A549 (cell line): ENCODE measurements at regions not wholly inside any gene's neighbourhood (a gene's known extent, or its start where the extent isn't known, plus 50 kb on each side); places are given as distances from the start of the nearest gene placed in this dataset.

Experiments used
- ATAC-seq, 2 experiments: fragments of 200-7000 bp in 1 of 2; fragments of >200 bp in 1 of 2; cut with Nextera tagmentation in 1 of 2; cut with Tn5 transposase in 1 of 2; 3 replicates each; pipeline versions ENCODE4 v1.8.0 to v1.9.1; 2018 to 2020; ENCODE audit warnings: mild to moderate bottlenecking in 1 of 2, moderate library complexity in 1 of 2
- CTCF ChIA-PET: fragments of 300-600 bp; sonication (Branson Sonifier 250); formaldehyde crosslinking; extraction: SDS; loops from one replicate; lab custom pipeline; 2021; ENCODE audit warnings: antibody characterized with exemption, inconsistent platforms; lab: Yijun Ruan, JAX
- POLR2A ChIA-PET: fragments of 350-600 bp; formaldehyde crosslinking; extraction: SDS; loops from one replicate; lab custom pipeline; 2021; ENCODE audit warnings: antibody characterized with exemption, inconsistent platforms; lab: Yijun Ruan, JAX
- DNase-seq, 2 experiments: peaks; one replicate each; pipeline versions ENCODE4 v3.0.0 to v3.0.0-alpha.2; 2011 to 2016; ENCODE audit warnings: low read depth in 1 of 2, low spot score in 1 of 2
- FAIRE-seq: peaks from 2 replicates; lab custom pipeline; 2011; peaks lifted over from hg19 to GRCh38; lab: Jason Lieb, UNC
- H3K27ac ChIP-seq, 2 experiments: fragments of >200 bp; sonication (Bioruptor Twin); formaldehyde crosslinking; 3 replicates each; pipeline ENCODE4 v1.5.1; 2016 to 2017
- H3K4me1 ChIP-seq: fragments of >200 bp; sonication (Bioruptor Twin); formaldehyde crosslinking; 3 replicates; pipeline ENCODE4 v1.6.1; 2016
- H3K4me2 ChIP-seq: fragments of >200 bp; sonication (Bioruptor Twin); formaldehyde crosslinking; 3 replicates; pipeline ENCODE4 v1.6.1; 2016
- H3K4me3 ChIP-seq: fragments of >200 bp; sonication (Bioruptor Twin); formaldehyde crosslinking; 3 replicates; pipeline ENCODE4 v1.5.1; 2016
- H3K9me3 ChIP-seq: fragments of >200 bp; sonication (Bioruptor Twin); formaldehyde crosslinking; 3 replicates; pipeline ENCODE4 v1.6.1; 2016
- CBX2 ChIP-seq: fragments of 200-600 bp; sonication (generic); IDR thresholded peaks from 2 replicates; pipeline ENCODE4 v1.6.1; 2016; ENCODE audit warnings: low read depth, mild to moderate bottlenecking, borderline replicate concordance
- CHD2 ChIP-seq: fragments of 150-350 bp; IDR thresholded peaks from 2 replicates; pipeline ENCODE4 v1.6.1; 2014; ENCODE audit warnings: low read length; ENCODE audit not compliant: partially characterized antibody
- CHD4 ChIP-seq: fragments of 200-600 bp; sonication (generic); IDR thresholded peaks from 2 replicates; pipeline ENCODE4 v1.6.1; 2016; ENCODE audit warnings: antibody characterized with exemption, mild to moderate bottlenecking, borderline replicate concordance
- EHMT2 ChIP-seq: fragments of 200-600 bp; sonication (generic); IDR thresholded peaks from 2 replicates; pipeline ENCODE4 v1.6.1; 2016; ENCODE audit warnings: antibody characterized with exemption, low read depth, mild to moderate bottlenecking, moderate library complexity
- ELK1 ChIP-seq: fragments of 150-350 bp; IDR thresholded peaks from 2 replicates; pipeline ENCODE4 v1.6.1; 2014; ENCODE audit warnings: low read depth, mild to moderate bottlenecking, low read length
- FOSL2 ChIP-seq, 2 experiments: fragments of 450-650 bp in 1 of 2; fragments of >200 bp in 1 of 2; sonication (Bioruptor Twin) in 1 of 2; formaldehyde crosslinking; IDR thresholded peaks; 2 replicates each; pipeline versions ENCODE4 v1.5.0 to v1.6.1; 2016 to 2020; ENCODE audit warnings: mild to moderate bottlenecking in 1 of 2, moderate library complexity in 1 of 2
- HDAC2 ChIP-seq: fragments of 200-600 bp; sonication (generic); IDR thresholded peaks from 2 replicates; pipeline ENCODE4 v1.6.1; 2016
- KDM5A ChIP-seq: fragments of 200-600 bp; sonication (generic); IDR thresholded peaks from 2 replicates; pipeline ENCODE4 v1.6.1; 2016; ENCODE audit warnings: antibody characterized with exemption, mild to moderate bottlenecking
- MAFK ChIP-seq: fragments of 450-650 bp; IDR thresholded peaks from 2 replicates; pipeline ENCODE4 v1.6.1; 2014; ENCODE audit not compliant: partially characterized antibody
- MAX ChIP-seq: IDR thresholded peaks from 2 replicates; pipeline ENCODE4 v1.6.1; 2012
- MAZ ChIP-seq: fragments of 150-350 bp; IDR thresholded peaks from 2 replicates; pipeline ENCODE4 v1.6.1; 2014; ENCODE audit warnings: antibody characterized with exemption, low read depth, low read length, borderline replicate concordance
- MYC ChIP-seq: IDR thresholded peaks from 2 replicates; pipeline ENCODE4 v1.6.1; 2012; ENCODE audit warnings: mild to moderate bottlenecking, inconsistent platforms, low read length, improper control_type of control experiment, borderline replicate concordance
- NFE2L2 ChIP-seq: fragments of 150-350 bp; conservative IDR thresholded peaks from 2 replicates; pipeline ENCODE4 v1.6.1; 2014; ENCODE audit warnings: low read length
- NR3C1 ChIP-seq: fragments of >200 bp; sonication (Bioruptor Twin); formaldehyde crosslinking; IDR thresholded peaks from 3 replicates; pipeline ENCODE4 v1.6.1; 2017
- POLR2A ChIP-seq: IDR thresholded peaks from 2 replicates; pipeline ENCODE4 v1.6.1; 2012; ENCODE audit warnings: mild to moderate bottlenecking, low read length
- POLR2AphosphoS2 ChIP-seq: conservative IDR thresholded peaks from 2 replicates; pipeline ENCODE4 v1.6.1; 2012; ENCODE audit warnings: low read length, improper control_type of control experiment, inconsistent platforms
- RNF2 ChIP-seq: fragments of 200-600 bp; sonication (generic); IDR thresholded peaks from 2 replicates; pipeline ENCODE4 v1.6.1; 2016; ENCODE audit warnings: low read depth, mild to moderate bottlenecking, antibody characterized with exemption, moderate library complexity, borderline replicate concordance
- TP53 ChIP-seq: fragments of 250-450 bp; sonication (Bioruptor Pico); IDR thresholded peaks from 2 replicates; pipeline ENCODE4 v1.5.0; 2021; ENCODE audit warnings: mild to moderate bottlenecking, moderate library complexity
- ZSCAN20 ChIP-seq: fragments of 250-450 bp; sonication (Bioruptor Pico); IDR thresholded peaks from 2 replicates; pipeline ENCODE4 v1.8.0; 2022; ENCODE audit warnings: mild to moderate bottlenecking, moderate library complexity
- WGBS: methylation state at CpG from one replicate; pipeline ENCODE4 v1.1.6; 2017; ENCODE audit errors: missing lambda C conversion rate; 5-methylcytosine and 5-hydroxymethylcytosine counted together
- TF ChIP-seq, protein P1 (sequence below): fragments of 200-600 bp; sonication (generic); IDR thresholded peaks from 2 replicates; pipeline ENCODE4 v1.6.1; 2016; ENCODE audit warnings: antibody characterized with exemption, mild to moderate bottlenecking, moderate library complexity
- TF ChIP-seq, protein P2 (sequence below): fragments of >200 bp; sonication (Bioruptor Twin); formaldehyde crosslinking; IDR thresholded peaks from 2 replicates; pipeline ENCODE4 v1.6.1; 2016
- TF ChIP-seq, protein P3 (sequence below): fragments of 450-650 bp; IDR thresholded peaks from 2 replicates; pipeline ENCODE4 v1.6.1; 2014; ENCODE audit warnings: antibody characterized with exemption
- TF ChIP-seq, protein P4 (sequence below): fragments of >200 bp; sonication (Bioruptor Twin); formaldehyde crosslinking; IDR thresholded peaks from 3 replicates; pipeline ENCODE4 v1.6.1; 2016

DNA sequence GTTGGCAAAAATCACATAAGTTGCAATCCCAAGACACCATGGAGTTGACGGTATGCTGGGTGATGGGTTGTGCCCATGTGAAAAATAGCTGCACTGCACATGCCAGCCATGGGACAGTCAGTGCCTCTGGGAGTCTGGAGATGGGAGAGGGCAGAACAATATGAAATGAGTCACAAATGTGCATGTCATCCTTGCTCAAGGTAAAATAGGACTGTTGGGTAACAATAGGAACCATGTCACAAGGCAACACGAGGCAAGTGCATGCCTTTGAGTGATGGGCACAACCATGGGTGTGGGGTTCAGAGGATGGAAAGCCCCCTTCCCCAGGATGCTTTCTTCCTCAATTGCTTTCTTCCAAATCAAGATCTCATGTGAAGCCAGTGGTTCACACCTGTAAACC, 70.5 kb upstream of the PIM1 start:
- POLR2A ChIA-PET, result no interaction called here
- peak overlapping the region; percentile 45 to 70; a peak in 4 of 6 replicates for H3K27ac ChIP-seq

DNA sequence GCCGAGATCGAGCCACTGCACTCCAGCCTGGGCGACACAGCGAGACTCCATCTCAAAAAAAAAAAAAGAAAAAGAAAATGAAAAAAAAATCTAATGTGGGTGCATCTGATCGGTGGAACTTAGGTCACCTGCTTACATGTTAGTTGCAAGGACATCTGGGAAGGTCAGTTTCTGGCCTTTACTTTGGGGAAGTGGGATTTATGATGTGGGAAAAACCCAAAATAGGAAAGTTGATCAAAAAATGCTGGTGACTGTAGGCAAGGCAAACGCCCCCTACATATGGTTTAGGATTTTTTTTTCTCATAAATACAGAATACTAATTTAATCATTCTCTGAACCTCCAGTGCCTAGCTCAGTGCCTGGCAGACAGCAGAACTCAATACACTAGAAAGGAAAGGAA, 69.2 kb upstream of the PIM1 start:
- peaks cover 44% of the 10 kb centered on the region for H3K4me1 ChIP-seq
- ATAC-seq, result no peak
- ChIA-PET CTCF (interaction anchor here (0.8 to 2.3 kb wide), 4 partner anchors 12 to 72 kb away, joined by 3 to 5 read pairs (median 3); no protein-coding TSS in a partner anchor), POLR2A (no interaction called here)
- H3K27ac ChIP-seq, result peak overlapping the region; percentile 70 to 72; a peak in 4 of 6 replicates
- no peak overlapping the region for H3K4me2 ChIP-seq
- WGBS, result 86% methylated on average over 6 of the region's 6 CpGs
- no peak for TF ChIP-seq POLR2A
- TF ChIP-seq MYC, result no peak
- TF ChIP-seq, protein P1, sequence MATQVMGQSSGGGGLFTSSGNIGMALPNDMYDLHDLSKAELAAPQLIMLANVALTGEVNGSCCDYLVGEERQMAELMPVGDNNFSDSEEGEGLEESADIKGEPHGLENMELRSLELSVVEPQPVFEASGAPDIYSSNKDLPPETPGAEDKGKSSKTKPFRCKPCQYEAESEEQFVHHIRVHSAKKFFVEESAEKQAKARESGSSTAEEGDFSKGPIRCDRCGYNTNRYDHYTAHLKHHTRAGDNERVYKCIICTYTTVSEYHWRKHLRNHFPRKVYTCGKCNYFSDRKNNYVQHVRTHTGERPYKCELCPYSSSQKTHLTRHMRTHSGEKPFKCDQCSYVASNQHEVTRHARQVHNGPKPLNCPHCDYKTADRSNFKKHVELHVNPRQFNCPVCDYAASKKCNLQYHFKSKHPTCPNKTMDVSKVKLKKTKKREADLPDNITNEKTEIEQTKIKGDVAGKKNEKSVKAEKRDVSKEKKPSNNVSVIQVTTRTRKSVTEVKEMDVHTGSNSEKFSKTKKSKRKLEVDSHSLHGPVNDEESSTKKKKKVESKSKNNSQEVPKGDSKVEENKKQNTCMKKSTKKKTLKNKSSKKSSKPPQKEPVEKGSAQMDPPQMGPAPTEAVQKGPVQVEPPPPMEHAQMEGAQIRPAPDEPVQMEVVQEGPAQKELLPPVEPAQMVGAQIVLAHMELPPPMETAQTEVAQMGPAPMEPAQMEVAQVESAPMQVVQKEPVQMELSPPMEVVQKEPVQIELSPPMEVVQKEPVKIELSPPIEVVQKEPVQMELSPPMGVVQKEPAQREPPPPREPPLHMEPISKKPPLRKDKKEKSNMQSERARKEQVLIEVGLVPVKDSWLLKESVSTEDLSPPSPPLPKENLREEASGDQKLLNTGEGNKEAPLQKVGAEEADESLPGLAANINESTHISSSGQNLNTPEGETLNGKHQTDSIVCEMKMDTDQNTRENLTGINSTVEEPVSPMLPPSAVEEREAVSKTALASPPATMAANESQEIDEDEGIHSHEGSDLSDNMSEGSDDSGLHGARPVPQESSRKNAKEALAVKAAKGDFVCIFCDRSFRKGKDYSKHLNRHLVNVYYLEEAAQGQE, result no peak
- TF ChIP-seq CHD2, result no peak
- no peak for TF ChIP-seq MAX
- TF ChIP-seq CHD4, result no peak
- no peak for TF ChIP-seq RNF2
- no peaks in the 10 kb centered on the region for H3K9me3 ChIP-seq
- no peak for FAIRE-seq
- H3K4me3 ChIP-seq, result no peak overlapping the region
- no peak for DNase-seq

More for the DNA sequence above, 70.5 kb upstream of the PIM1 start:
- TF ChIP-seq MAFK (peak; percentile 47), MAZ (no peak), POLR2A (no peak), FOSL2 (IDR thresholded peaks at IDR 0.05) (no peak), FOSL2 (CRISPR knock-in tag; IDR thresholded peaks at IDR 0.05) (peak; percentile 55; the same call in 1 of the 2 replicates), NFE2L2 (peak; percentile 55; the same call in 1 of the 2 replicates), ZSCAN20 (no peak)
- TF ChIP-seq, protein P2, sequence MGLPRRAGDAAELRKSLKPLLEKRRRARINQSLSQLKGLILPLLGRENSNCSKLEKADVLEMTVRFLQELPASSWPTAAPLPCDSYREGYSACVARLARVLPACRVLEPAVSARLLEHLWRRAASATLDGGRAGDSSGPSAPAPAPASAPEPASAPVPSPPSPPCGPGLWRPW, result no peak
- TF ChIP-seq, protein P3, sequence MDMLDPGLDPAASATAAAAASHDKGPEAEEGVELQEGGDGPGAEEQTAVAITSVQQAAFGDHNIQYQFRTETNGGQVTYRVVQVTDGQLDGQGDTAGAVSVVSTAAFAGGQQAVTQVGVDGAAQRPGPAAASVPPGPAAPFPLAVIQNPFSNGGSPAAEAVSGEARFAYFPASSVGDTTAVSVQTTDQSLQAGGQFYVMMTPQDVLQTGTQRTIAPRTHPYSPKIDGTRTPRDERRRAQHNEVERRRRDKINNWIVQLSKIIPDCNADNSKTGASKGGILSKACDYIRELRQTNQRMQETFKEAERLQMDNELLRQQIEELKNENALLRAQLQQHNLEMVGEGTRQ, result no peak
- Histone ChIP-seq H3K4me2 (0 out of 3 replicates have a peak overlapping the region, but pooled peaks have one; percentile 22), H3K4me1 (peaks cover 36% of the 10 kb centered on the region), H3K9me3 (no peaks in the 10 kb centered on the region), H3K4me3 (no peak overlapping the region)
- DNase-seq, result peak; percentile 21 to 66
- peak; percentile 10 to 46; a peak in 4 of 6 replicates for ATAC-seq
- FAIRE-seq, result no peak
- 31% methylated on average over 2 of the region's 2 CpGs for WGBS
- CTCF ChIA-PET, result interaction anchor here (1.0 to 1.6 kb wide), 2 partner anchors 48 to 73 kb away, joined by 3 read pairs; no protein-coding TSS in a partner anchor

- ChIA-PET CTCF (interaction anchor here (0.8 to 2.3 kb wide), 6 partner anchors 13 to 84 kb away, joined by 3 to 10 read pairs (median 4); no protein-coding TSS in a partner anchor), POLR2A (interaction anchor here (1.0 to 2.1 kb wide), 10 partner anchors 12 to 71 kb away, joined by 3 to 32 read pairs (median 6); partner anchors contain the start of gene PIM1)
- peaks cover 44% of the 10 kb centered on the region for H3K4me1 ChIP-seq
- peak overlapping the region; percentile 72 to 89 for H3K27ac ChIP-seq
- no peak for FAIRE-seq
- no peak; a peak in 1 of 6 replicates for ATAC-seq
- TF ChIP-seq, protein P4, sequence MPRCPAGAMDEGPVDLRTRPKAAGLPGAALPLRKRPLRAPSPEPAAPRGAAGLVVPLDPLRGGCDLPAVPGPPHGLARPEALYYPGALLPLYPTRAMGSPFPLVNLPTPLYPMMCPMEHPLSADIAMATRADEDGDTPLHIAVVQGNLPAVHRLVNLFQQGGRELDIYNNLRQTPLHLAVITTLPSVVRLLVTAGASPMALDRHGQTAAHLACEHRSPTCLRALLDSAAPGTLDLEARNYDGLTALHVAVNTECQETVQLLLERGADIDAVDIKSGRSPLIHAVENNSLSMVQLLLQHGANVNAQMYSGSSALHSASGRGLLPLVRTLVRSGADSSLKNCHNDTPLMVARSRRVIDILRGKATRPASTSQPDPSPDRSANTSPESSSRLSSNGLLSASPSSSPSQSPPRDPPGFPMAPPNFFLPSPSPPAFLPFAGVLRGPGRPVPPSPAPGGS, result no peak
- TF ChIP-seq EHMT2, result no peak
- TF ChIP-seq KDM5A, result no peak
- TF ChIP-seq ELK1, result no peak
- TF ChIP-seq HDAC2, result no peak
- no peak for TF ChIP-seq NR3C1
- no peak for TF ChIP-seq POLR2AphosphoS2
- no peak for TF ChIP-seq TP53 (CRISPR knock-in tag)
- no peak for TF ChIP-seq CBX2
- TF ChIP-seq, all 56 proteins: peak for 0
- DNase-seq, result no peak
- Histone ChIP-seq H3K9me3 (no peaks in the 10 kb centered on the region), H3K4me2 (peak overlapping the region; percentile 68), H3K4me3 (peak overlapping the region; percentile 30; the same call in 1 of the 3 replicates)
- WGBS, result 71% methylated on average over 5 of the region's 5 CpGs
These were observed 68.0 kb upstream of the PIM1 start for GRCh38 chr6:37101991-37102298.
